ENCODE measurements at regions not wholly inside any gene's neighbourhood (a gene's known extent, or its start where the extent isn't known, plus 50 kb on each side); places are given as distances from the start of the nearest gene placed in this dataset.

- H3K9me3 ChIP-seq: no peaks in the 10 kb centered on the region
- no peaks in the 10 kb centered on the region for H3K27me3 ChIP-seq
- WGBS (ENCODE audit: insufficient coverage, low coverage, low lambda C conversion rate, missing lambda C conversion rate): 44% methylated on average over 10 of the region's 10 CpGs
- intact Hi-C loops (cut with DNase I): no loop called here
- TF ChIP-seq POLR2A (IDR thresholded peaks at IDR 0.05) (no peak), CTCF (IDR thresholded peaks at IDR 0.05) (no peak)
- H3K36me3 ChIP-seq: no peaks in the 10 kb centered on the region
- H3K27ac ChIP-seq: no peak overlapping the region
- DNase-seq (no peak), ATAC-seq (no peak)
- no peaks in the 10 kb centered on the region for H3K4me1 ChIP-seq
- no peak overlapping the region for H3K4me3 ChIP-seq
Measured at GRCh38 chr7:84524714-84525694, 330.4 kb upstream of the SEMA3A start.

GRCh38 chr7:84513061-84513460, 318.5 kb upstream of the SEMA3A start:
- ATAC-seq (no peak), DNase-seq (no peak)
- Histone ChIP-seq H3K27ac (no peak overlapping the region), H3K9me3 (no peaks in the 10 kb centered on the region), H3K27me3 (no peaks in the 10 kb centered on the region), H3K4me3 (no peak overlapping the region), H3K36me3 (no peaks in the 10 kb centered on the region), H3K4me1 (no peaks in the 10 kb centered on the region)
- 36% methylated on average over 3 of the region's 3 CpGs for WGBS (ENCODE audit: insufficient coverage, low coverage, low lambda C conversion rate, missing lambda C conversion rate)
- no peak for TF ChIP-seq CTCF (IDR thresholded peaks at IDR 0.05)
- no peak for TF ChIP-seq POLR2A (IDR thresholded peaks at IDR 0.05)
- intact Hi-C loops (cut with DNase I): no loop called here

DNA sequence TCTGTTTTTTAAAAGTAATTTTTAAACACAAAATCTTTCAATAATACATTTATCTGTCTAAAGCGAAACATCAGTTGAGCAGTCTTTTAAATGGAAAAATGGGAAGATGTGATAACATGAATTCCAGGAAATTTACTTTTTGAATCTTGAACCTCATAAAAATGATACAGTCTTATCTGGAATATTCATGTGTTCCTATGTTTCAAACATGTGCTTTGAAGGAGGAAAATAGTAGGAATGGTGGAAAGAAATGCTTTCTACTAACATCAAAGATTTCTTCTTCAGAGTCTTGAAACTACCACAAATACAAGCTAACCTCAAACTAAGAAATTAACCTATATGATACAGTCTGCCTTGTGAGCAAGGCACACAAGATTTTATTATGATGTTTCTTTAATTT, 317.5 kb upstream of the SEMA3A start:
- intact Hi-C loops (cut with DNase I): no loop called here
- ATAC-seq (no peak), DNase-seq (no peak)
- Histone ChIP-seq H3K4me3 (no peak overlapping the region), H3K9me3 (no peaks in the 10 kb centered on the region), H3K27ac (no peak overlapping the region), H3K4me1 (no peaks in the 10 kb centered on the region), H3K27me3 (no peaks in the 10 kb centered on the region), H3K36me3 (no peaks in the 10 kb centered on the region)
- no peak for TF ChIP-seq POLR2A (IDR thresholded peaks at IDR 0.05)
- TF ChIP-seq CTCF (IDR thresholded peaks at IDR 0.05): no peak
- 36% methylated on average over 1 of the region's 1 CpG for WGBS (ENCODE audit: insufficient coverage, low coverage, low lambda C conversion rate, missing lambda C conversion rate)

GRCh38 chr7:84510505-84510904, 315.9 kb upstream of the SEMA3A start:
- intact Hi-C loops (cut with DNase I): no loop called here
- no peak for DNase-seq
- ATAC-seq: no peak
- Histone ChIP-seq H3K27me3 (no peaks in the 10 kb centered on the region), H3K4me1 (no peaks in the 10 kb centered on the region), H3K27ac (no peak overlapping the region), H3K4me3 (no peak overlapping the region), H3K9me3 (no peaks in the 10 kb centered on the region), H3K36me3 (no peaks in the 10 kb centered on the region)
- WGBS (ENCODE audit: insufficient coverage, low coverage, low lambda C conversion rate, missing lambda C conversion rate): 44% methylated on average over 1 of the region's 1 CpG
- TF ChIP-seq CTCF (IDR thresholded peaks at IDR 0.05) (no peak), POLR2A (IDR thresholded peaks at IDR 0.05) (no peak)

Measured in right lobe of liver (tissue), 6 donors.